Thoracic aorta (tissue), 2 donors: ENCODE measurements at regions not wholly inside any gene's neighbourhood (a gene's known extent, or its start where the extent isn't known, plus 50 kb on each side); places are given as distances from the start of the nearest gene placed in this dataset.

Experiments
- ATAC-seq: fragments of 150-250 bp; one replicate; pipeline ENCODE4 v1.8.0; 2017; ENCODE audit warnings: low read depth; ENCODE audit not compliant: insufficient number of reproducible peaks, low FRiP score
- DNase-seq: peaks from one replicate; pipeline ENCODE4 v3.0.0-alpha.2; 2020; ENCODE audit warnings: low spot score
- H3K27ac ChIP-seq, 2 donors: fragments of 200-600 bp; sonication (generic); 1 replicate in 1 of 2; 2 replicates in 1 of 2; pipeline ENCODE4 v1.5.1; 2016; ENCODE audit warnings: mild to moderate bottlenecking in 2 of 2, moderate library complexity in 2 of 2
- H3K27me3 ChIP-seq: fragments of 200-600 bp; sonication (generic); replicated peaks from 2 replicates; pipeline ENCODE4 v1.6.0; 2016; ENCODE audit warnings: mild to moderate bottlenecking; ENCODE audit not compliant: insufficient read depth
- H3K36me3 ChIP-seq: fragments of 200-600 bp; sonication (generic); one replicate; pipeline ENCODE4 v1.5.1; 2016
- H3K4me1 ChIP-seq, 2 donors: fragments of 200-600 bp; sonication (generic); 1 replicate in 1 of 2; 2 replicates in 1 of 2; pipeline versions ENCODE4 v1.5.1 to v1.6.0; 2016; ENCODE audit warnings: low read depth in 2 of 2, mild to moderate bottlenecking in 1 of 2; ENCODE audit not compliant: control insufficient read depth in 1 of 2
- H3K4me3 ChIP-seq: fragments of 200-600 bp; sonication (generic); 2 replicates; pipeline ENCODE4 v1.5.1; 2016; ENCODE audit warnings: mild to moderate bottlenecking
- H3K9me3 ChIP-seq: fragments of 200-600 bp; sonication (generic); 2 replicates; pipeline ENCODE4 v1.5.1; 2016
- CTCF ChIP-seq: fragments of 200-600 bp; sonication (generic); IDR thresholded peaks from one replicate; pipeline ENCODE4 v1.5.1; 2019; ENCODE audit warnings: antibody characterized with exemption

- H3K27me3 ChIP-seq = no peaks in the 10 kb centered on the region
- no peaks in the 10 kb centered on the region for H3K36me3 ChIP-seq
- H3K4me3 ChIP-seq = no peak overlapping the region
- no peak for DNase-seq
- H3K9me3 ChIP-seq = no peaks in the 10 kb centered on the region
- ATAC-seq = no peak
- no peak overlapping the region for H3K27ac ChIP-seq
- TF ChIP-seq CTCF = no peak
- no peaks in the 10 kb centered on the region for H3K4me1 ChIP-seq
These were observed 989.7 kb downstream of the EFNB2 start for GRCh38 chr13:105545811-105546210.

- H3K27ac ChIP-seq = no peak overlapping the region
- ATAC-seq (no peak), DNase-seq (no peak)
- no peaks in the 10 kb centered on the region for H3K36me3 ChIP-seq
- TF ChIP-seq CTCF = no peak
- no peaks in the 10 kb centered on the region for H3K9me3 ChIP-seq
- H3K27me3 ChIP-seq = no peaks in the 10 kb centered on the region
- H3K4me1 ChIP-seq = no peaks in the 10 kb centered on the region
- no peak overlapping the region for H3K4me3 ChIP-seq
These were observed 991.7 kb downstream of the EFNB2 start for GRCh38 chr13:105543742-105544141.

GRCh38 chr13:105541565-105541964 is 993.9 kb downstream of the EFNB2 start:
- Histone ChIP-seq H3K36me3 (no peaks in the 10 kb centered on the region), H3K9me3 (no peaks in the 10 kb centered on the region), H3K27me3 (no peaks in the 10 kb centered on the region), H3K4me3 (no peak overlapping the region), H3K4me1 (no peaks in the 10 kb centered on the region), H3K27ac (no peak overlapping the region)
- no peak for DNase-seq
- TF ChIP-seq CTCF = no peak
- no peak for ATAC-seq

GRCh38 chr13:105538346-105538745 is 997.1 kb downstream of the EFNB2 start:
- Histone ChIP-seq H3K27ac (no peak overlapping the region), H3K9me3 (no peaks in the 10 kb centered on the region), H3K4me3 (no peak overlapping the region), H3K4me1 (no peaks in the 10 kb centered on the region), H3K27me3 (no peaks in the 10 kb centered on the region), H3K36me3 (no peaks in the 10 kb centered on the region)
- ATAC-seq (no peak), DNase-seq (no peak)
- no peak for TF ChIP-seq CTCF

- no peak for TF ChIP-seq CTCF
These were observed 998.3 kb downstream of the EFNB2 start for GRCh38 chr13:105537113-105537512.

More at GRCh38 chr13:105537113-105537512, 998.3 kb downstream of the EFNB2 start:
- Histone ChIP-seq H3K4me3 (no peak overlapping the region), H3K36me3 (no peaks in the 10 kb centered on the region), H3K9me3 (no peaks in the 10 kb centered on the region), H3K27ac (no peak overlapping the region), H3K4me1 (no peaks in the 10 kb centered on the region), H3K27me3 (no peaks in the 10 kb centered on the region)
- DNase-seq (no peak), ATAC-seq (no peak)
